GM23248 (cell line): ENCODE measurements at regions not wholly inside any gene's neighbourhood (a gene's known extent, or its start where the extent isn't known, plus 50 kb on each side); places are given as distances from the start of the nearest gene placed in this dataset.

ENCODE experiments used
- EZH2 ChIP-seq: fragments of 200-600 bp; sonication (generic); IDR thresholded peaks from 2 replicates; pipeline ENCODE4 v1.6.1; 2018; ENCODE audit warnings: antibody characterized with exemption, mild to moderate bottlenecking; ENCODE audit not compliant: insufficient read depth, poor library complexity, severe bottlenecking
- EZH2phosphoT487 ChIP-seq: fragments of 200-600 bp; sonication (generic); IDR thresholded peaks from 2 replicates; pipeline ENCODE4 v1.6.1; 2018; ENCODE audit warnings: antibody characterized with exemption, moderate library complexity, mild to moderate bottlenecking, low read depth; ENCODE audit not compliant: insufficient read depth

DNA sequence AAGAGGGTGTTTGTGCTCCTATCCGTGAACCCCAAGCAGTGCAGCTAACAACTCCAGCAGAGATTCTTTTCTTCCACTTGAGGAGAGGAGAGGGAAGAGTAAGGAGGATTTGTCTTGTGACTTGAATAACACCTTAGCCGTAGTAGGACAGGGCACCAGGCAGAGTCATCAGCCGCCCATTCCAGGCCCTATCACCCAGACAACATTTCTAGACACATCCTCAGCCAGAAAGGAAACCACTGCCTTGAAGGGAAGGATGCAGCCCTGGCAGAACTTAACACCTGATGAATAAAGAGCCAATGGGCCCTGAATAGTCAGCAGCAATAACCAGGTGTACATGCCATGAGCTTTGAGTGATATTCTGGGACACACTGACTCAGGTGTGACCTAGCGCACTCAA is 1013.0 kb upstream of the COX7C start:
- TF ChIP-seq EZH2: no peak
- TF ChIP-seq EZH2phosphoT487: no peak
